ENCODE measurements at regions not wholly inside any gene's neighbourhood (a gene's known extent, or its start where the extent isn't known, plus 50 kb on each side); places are given as distances from the start of the nearest gene placed in this dataset.

GRCh38 chr7:42790196-42790595 is 121.7 kb downstream of the C7orf25 start:
- TF ChIP-seq GATA2 (IDR thresholded peaks at IDR 0.05; ENCODE audit: low read depth, low read length) (no peak), GATA3 (IDR thresholded peaks at IDR 0.05; ENCODE audit: low read depth, low read length) (no peak)

DNA sequence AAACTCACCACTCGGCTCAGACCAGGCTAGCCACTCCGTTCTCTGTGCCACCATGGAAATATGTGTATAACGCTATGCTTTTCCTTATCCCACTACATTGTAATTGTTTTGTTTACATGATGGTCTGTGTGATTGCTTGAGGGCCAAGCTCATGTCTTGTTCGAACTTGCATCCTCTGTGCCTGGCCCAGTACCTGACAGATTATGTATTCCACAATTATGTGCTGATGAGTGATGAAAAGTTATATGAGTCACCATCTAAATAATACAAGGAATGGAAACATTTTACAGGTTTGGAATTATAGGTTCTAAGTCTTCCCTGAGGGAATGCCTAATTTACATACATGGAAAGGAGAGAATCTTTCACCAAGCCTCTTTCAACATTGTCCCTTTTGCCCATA is 137.4 kb downstream of the C7orf25 start:
- TF ChIP-seq GATA3 (IDR thresholded peaks at IDR 0.05; ENCODE audit: low read depth, low read length) (no peak), GATA2 (IDR thresholded peaks at IDR 0.05; ENCODE audit: low read depth, low read length) (no peak)

- TF ChIP-seq GATA3 (IDR thresholded peaks at IDR 0.05; ENCODE audit: low read depth, low read length) = no peak
- no peak for TF ChIP-seq GATA2 (IDR thresholded peaks at IDR 0.05; ENCODE audit: low read depth, low read length)
Observed at GRCh38 chr7:42770114-42770513, 141.8 kb downstream of the C7orf25 start.

DNA sequence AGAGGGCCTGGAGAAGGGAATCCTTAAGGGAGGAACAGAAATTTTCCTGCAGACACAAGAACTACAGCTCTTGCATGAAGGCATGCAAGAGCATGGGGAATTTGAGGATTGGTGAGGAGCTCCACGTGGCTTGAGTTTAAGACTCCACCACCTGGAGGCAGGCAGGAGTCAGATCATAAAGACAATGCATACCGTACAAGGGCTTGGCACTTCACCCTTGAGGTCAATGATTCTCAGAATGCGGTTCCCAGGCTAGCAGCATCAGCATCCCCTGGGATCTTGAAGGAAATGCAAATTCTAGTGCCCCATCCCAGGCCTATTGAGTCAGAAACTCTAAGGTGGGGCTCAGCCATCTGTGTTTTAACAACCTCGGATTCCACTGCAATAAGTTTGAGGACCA is 143.8 kb downstream of the C7orf25 start:
- no peak for TF ChIP-seq GATA3 (IDR thresholded peaks at IDR 0.05; ENCODE audit: low read depth, low read length)
- TF ChIP-seq GATA2 (IDR thresholded peaks at IDR 0.05; ENCODE audit: low read depth, low read length) = no peak

DNA sequence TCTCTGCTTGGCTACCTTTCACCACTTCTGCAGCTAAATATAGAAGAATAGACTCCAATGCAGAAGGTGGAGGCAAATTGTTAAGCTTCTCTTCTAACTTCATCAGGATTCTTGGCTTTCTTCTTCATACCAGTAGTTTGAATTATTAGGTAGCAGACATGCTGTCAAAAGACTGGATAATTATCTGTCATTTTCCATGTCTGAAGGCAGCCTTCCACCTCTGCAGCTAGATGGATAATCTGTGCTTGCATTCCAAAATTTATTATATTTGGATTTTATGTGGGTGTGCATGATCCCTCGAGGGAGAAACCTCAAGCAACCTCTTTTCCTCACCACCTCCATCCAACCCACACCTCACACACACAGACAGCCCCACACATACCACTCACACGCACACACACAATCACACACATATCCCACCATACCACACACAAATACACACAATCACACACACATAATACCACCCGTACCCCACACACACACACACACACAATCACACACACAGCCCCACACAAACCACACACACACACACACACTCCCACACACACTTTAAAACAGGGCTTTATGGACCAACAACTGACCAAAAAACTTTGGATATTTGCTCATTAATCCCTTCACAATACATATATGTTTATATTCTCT is 145.0 kb downstream of the C7orf25 start:
- no peak for TF ChIP-seq GATA2 (IDR thresholded peaks at IDR 0.05; ENCODE audit: low read depth, low read length)
- TF ChIP-seq GATA3 (IDR thresholded peaks at IDR 0.05; ENCODE audit: low read depth, low read length) = no peak

DNA sequence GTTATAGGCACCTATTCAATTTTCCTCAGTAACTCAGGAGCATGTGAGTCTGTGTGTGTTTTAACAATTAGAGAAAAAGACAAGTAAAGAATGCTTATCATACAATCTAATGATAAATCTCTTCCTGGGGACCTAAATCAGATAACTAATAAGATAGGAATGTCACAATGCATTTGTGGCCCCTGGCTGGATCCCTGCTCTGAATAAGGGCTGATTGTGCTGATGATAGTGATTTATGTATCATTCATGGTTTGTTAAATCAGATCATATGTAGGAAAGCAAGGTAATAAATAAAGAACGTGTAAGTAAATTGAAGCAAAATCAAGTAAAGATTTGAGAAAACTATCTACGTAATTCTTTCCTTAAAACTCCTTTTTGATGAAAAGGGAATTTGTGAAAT is 145.9 kb downstream of the C7orf25 start:
- TF ChIP-seq GATA3 (IDR thresholded peaks at IDR 0.05; ENCODE audit: low read depth, low read length) (no peak), GATA2 (IDR thresholded peaks at IDR 0.05; ENCODE audit: low read depth, low read length) (no peak)

- TF ChIP-seq GATA2 (IDR thresholded peaks at IDR 0.05; ENCODE audit: low read depth, low read length) (no peak), GATA3 (IDR thresholded peaks at IDR 0.05; ENCODE audit: low read depth, low read length) (no peak)
Observed at GRCh38 chr7:42763137-42763551, 148.7 kb downstream of the C7orf25 start.

- TF ChIP-seq GATA3 (IDR thresholded peaks at IDR 0.05; ENCODE audit: low read depth, low read length) (no peak), GATA2 (IDR thresholded peaks at IDR 0.05; ENCODE audit: low read depth, low read length) (no peak)
Observed at GRCh38 chr7:42761486-42761885, 150.4 kb downstream of the C7orf25 start.

DNA sequence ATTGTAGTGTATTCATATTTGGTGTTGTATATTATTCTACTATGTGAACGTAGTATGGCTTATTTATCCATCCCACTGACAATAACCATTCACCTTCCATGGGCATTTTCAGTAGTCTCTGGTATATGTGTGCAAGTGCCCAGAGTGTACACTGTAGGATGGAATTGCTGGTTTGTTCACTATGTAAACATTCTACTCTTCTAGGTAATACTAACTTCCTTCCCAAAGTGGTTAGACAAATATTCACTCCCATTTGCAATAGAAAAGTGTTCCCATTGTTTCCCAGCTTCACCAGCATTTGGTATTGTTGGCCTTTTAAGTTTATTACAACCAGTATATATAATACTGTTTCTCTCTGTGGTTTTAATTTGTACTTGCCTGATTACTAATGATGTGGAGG is 153.7 kb downstream of the C7orf25 start:
- TF ChIP-seq GATA2 (IDR thresholded peaks at IDR 0.05; ENCODE audit: low read depth, low read length) = no peak
- TF ChIP-seq GATA3 (IDR thresholded peaks at IDR 0.05; ENCODE audit: low read depth, low read length) = no peak

DNA sequence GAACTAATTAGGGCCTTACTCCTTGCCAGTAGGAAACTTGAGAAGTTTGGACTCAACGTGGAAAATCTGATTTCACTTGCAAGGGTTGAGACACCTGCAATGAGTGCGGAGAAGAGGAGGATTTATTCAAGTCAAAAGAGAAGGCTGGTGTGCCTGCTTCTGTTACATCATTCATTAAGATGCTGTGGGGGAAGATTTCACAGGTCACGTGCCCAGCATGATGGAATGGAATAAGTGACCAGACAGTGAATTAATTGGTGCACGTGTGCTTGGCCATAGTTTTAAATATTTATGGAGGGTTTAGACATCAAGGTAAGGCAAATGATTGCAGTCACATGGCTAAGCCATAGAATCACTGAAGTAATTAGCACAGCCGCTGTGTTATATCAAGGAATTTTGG is 155.0 kb downstream of the C7orf25 start:
- no peak for TF ChIP-seq GATA3 (IDR thresholded peaks at IDR 0.05; ENCODE audit: low read depth, low read length)
- TF ChIP-seq GATA2 (IDR thresholded peaks at IDR 0.05; ENCODE audit: low read depth, low read length) = no peak

DNA sequence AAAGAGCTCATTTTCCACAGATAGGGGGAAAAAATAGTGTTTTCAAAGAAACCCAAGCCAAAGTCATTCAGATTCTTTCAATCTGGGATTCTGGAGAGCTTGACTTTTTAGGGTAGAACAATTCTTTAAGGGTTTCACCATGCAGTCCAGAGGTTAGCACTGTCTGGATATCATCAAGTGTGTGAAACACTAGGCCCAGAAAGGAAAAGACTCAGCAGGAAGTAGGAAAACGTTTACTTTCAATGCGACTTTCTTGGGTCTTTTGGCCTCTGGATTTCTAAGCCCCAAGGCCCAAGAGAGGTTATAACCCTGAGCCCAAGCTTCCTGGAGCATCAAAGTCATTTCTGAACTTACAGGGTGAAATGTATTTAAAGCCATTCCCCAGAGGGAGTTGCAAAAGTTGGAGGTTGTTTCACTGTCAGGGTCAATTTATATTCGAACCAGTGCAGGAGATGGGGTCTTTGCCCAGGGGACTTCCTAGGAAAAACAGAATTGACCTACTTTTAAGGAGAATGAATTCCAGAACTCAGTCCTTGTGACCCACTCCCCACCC is 158.0 kb downstream of the C7orf25 start:
- TF ChIP-seq GATA3 (IDR thresholded peaks at IDR 0.05; ENCODE audit: low read depth, low read length) = no peak

GRCh38 chr7:42753367-42753766 is 158.5 kb downstream of the C7orf25 start:
- TF ChIP-seq GATA2 (IDR thresholded peaks at IDR 0.05; ENCODE audit: low read depth, low read length) (no peak), GATA3 (IDR thresholded peaks at IDR 0.05; ENCODE audit: low read depth, low read length) (no peak)

DNA sequence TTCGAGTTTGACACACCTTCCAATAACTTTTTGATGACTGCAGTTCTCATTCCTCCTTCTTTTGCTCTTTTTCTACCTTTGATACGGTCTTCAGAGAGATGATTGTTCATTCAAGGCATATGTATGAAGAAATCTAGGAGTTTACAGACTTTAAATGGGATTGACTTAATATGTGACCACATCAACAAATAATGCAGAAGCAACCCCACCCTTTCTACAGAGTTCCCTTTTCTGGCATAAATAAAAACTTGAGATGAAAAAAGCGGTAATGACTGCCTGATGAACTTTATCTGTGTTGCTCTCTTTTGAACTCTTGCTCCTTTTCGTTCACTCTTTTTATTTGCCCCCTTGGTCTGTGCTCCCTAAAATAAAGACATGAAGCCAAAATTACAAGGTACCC is 161.7 kb downstream of the C7orf25 start:
- no peak for TF ChIP-seq GATA3 (IDR thresholded peaks at IDR 0.05; ENCODE audit: low read depth, low read length)
- TF ChIP-seq GATA2 (IDR thresholded peaks at IDR 0.05; ENCODE audit: low read depth, low read length) = no peak

DNA sequence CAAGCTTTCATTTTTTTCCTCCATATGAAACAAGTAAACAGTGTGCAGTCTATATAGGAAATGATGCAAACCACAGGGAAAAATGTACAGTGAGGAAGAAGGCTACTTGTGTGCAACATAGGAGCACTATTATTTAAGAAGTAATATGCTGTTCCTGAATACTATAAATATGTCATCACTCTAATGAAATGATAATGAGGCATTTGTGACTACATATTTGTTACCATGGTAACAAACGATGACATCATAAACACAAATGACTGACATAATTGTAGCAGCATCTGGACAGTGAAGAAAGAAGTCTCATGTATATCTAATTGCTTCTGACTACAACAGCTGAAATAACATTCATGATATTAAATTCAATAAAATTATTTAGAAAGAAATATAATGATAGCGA is 164.8 kb downstream of the C7orf25 start:
- TF ChIP-seq GATA2 (IDR thresholded peaks at IDR 0.05; ENCODE audit: low read depth, low read length) (no peak), GATA3 (IDR thresholded peaks at IDR 0.05; ENCODE audit: low read depth, low read length) (no peak)

- TF ChIP-seq GATA3 (IDR thresholded peaks at IDR 0.05; ENCODE audit: low read depth, low read length) (no peak), GATA2 (IDR thresholded peaks at IDR 0.05; ENCODE audit: low read depth, low read length) (no peak)
Observed at GRCh38 chr7:42746214-42746613, 165.7 kb downstream of the C7orf25 start.

All from SH-SY5Y (cell line).